K562 (cell line): ENCODE measurements at regions not wholly inside any gene's neighbourhood (a gene's known extent, or its start where the extent isn't known, plus 50 kb on each side); places are given as distances from the start of the nearest gene placed in this dataset.
A peak's percentile ranks its signal among the peaks of the same experiment; 100 is the strongest.
"Not testable (repeated sequence)": the region's sequence is repeated elsewhere in the genome, so short reads cannot be mapped to it uniquely, and the experiment has no call there.

Experiments
- ATAC-seq: fragments of 200-7000 bp; cut with Tn5 transposase; 3 replicates; pipeline ENCODE4 v1.9.1; 2020; ENCODE audit warnings: moderate library complexity
- BruUV-seq: library from RNA; stranded (reverse); fragments of 400-500 nt; replicated peaks from 2 replicates; lab custom pipeline; 2021; lab: Mats Ljungman, UMichigan
- CTCF ChIA-PET: fragments of 300-600 bp; formaldehyde crosslinking; extraction: SDS; loops from one replicate; lab custom pipeline; 2021; ENCODE audit warnings: low intra/inter-chr PET ratio; lab: Yijun Ruan, JAX
- POLR2A ChIA-PET: fragments of 300-600, 350-650 bp; sonication (Branson Sonifier 250); formaldehyde crosslinking; extraction: SDS; loops from one replicate; lab custom pipeline; 2021; ENCODE audit warnings: antibody characterized with exemption, inconsistent platforms; lab: Yijun Ruan, JAX
- DNase-seq, 4 experiments: peaks; one replicate each; pipeline versions ENCODE4 v3.0.0 to v3.0.0-alpha.2; 2011 to 2018; ENCODE audit warnings: low spot score in 3 of 4, mixed read lengths in 3 of 4; ENCODE audit errors: extremely low read depth in 1 of 4
- FAIRE-seq: peaks from 2 replicates; lab custom pipeline; 2011; peaks lifted over from hg19 to GRCh38; lab: Jason Lieb, UNC
- H2AFZ ChIP-seq: 2 replicates; pipeline ENCODE4 v1.6.0; 2011; ENCODE audit warnings: low read depth, low read length, control low read depth, inconsistent platforms
- H3K27ac ChIP-seq: fragments of 200-600 bp; 3 replicates; pipeline ENCODE4 v1.8.0; 2011; ENCODE audit warnings: low read depth, mild to moderate bottlenecking, control low read depth, inconsistent platforms, low read length, moderate library complexity, mixed read lengths; ENCODE audit errors: extremely low read depth
- H3K27me3 ChIP-seq, 2 experiments: fragments of 300-600 bp in 1 of 2; 2 replicates in 1 of 2; 3 replicates in 1 of 2; pipeline versions ENCODE4 v1.6.0 to v1.8.0; 2011; ENCODE audit warnings: inconsistent platforms in 2 of 2, low read length in 2 of 2, mild to moderate bottlenecking in 1 of 2, mixed read lengths in 1 of 2, moderate library complexity in 1 of 2; ENCODE audit not compliant: control insufficient read depth in 2 of 2, insufficient read depth in 2 of 2
- H3K36me3 ChIP-seq: fragments of 300-600 bp; 3 replicates; pipeline ENCODE4 v1.8.0; 2011; ENCODE audit warnings: mild to moderate bottlenecking, low read length, inconsistent platforms; ENCODE audit not compliant: control insufficient read depth, insufficient read depth
- H3K4me1 ChIP-seq, 2 experiments: fragments of 200-600 bp in 1 of 2; replicated peaks in 1 of 2; 2 replicates in 1 of 2; 3 replicates in 1 of 2; pipeline versions ENCODE4 v1.5.1 to v1.8.0; 2011; ENCODE audit warnings: inconsistent platforms in 2 of 2, low read length in 2 of 2, mild to moderate bottlenecking in 1 of 2, mixed read lengths in 1 of 2, moderate library complexity in 1 of 2; ENCODE audit not compliant: control insufficient read depth in 2 of 2, insufficient read depth in 2 of 2
- H3K4me2 ChIP-seq: 2 replicates; pipeline ENCODE4 v1.6.1; 2011; ENCODE audit warnings: low read length, control low read depth, inconsistent platforms, mixed read lengths; ENCODE audit not compliant: insufficient read depth
- H3K4me3 ChIP-seq: fragments of 200-600 bp; sonication (generic), shearing (Covaris generic); 2 replicates; pipeline ENCODE4 v1.5.1; 2016; ENCODE audit warnings: control low read depth, inconsistent platforms
- H3K79me2 ChIP-seq: fragments of 200-600 bp; 3 replicates; pipeline ENCODE4 v1.8.0; 2011; ENCODE audit warnings: low read length, inconsistent platforms; ENCODE audit not compliant: control insufficient read depth, insufficient read depth
- H3K9ac ChIP-seq, 2 experiments: 2 replicates each; pipeline versions ENCODE4 v1.6.0 to v1.6.1; 2011; ENCODE audit warnings: low read depth in 2 of 2, low read length in 2 of 2, control low read depth in 1 of 2, inconsistent platforms in 1 of 2, mild to moderate bottlenecking in 1 of 2, mixed read lengths in 1 of 2; ENCODE audit not compliant: insufficient read depth in 1 of 2
- H3K9me1 ChIP-seq: one replicate; pipeline ENCODE4 v1.6.0; 2011; ENCODE audit warnings: inconsistent platforms, mild to moderate bottlenecking, low read length, moderate library complexity; ENCODE audit not compliant: control insufficient read depth, insufficient read depth
- H3K9me3 ChIP-seq: replicated peaks from 2 replicates; pipeline ENCODE4 v1.5.1; 2011; ENCODE audit warnings: low read depth, low read length, inconsistent platforms; ENCODE audit not compliant: control insufficient read depth, insufficient read depth
- H4K20me1 ChIP-seq: replicated peaks from 2 replicates; pipeline ENCODE4 v1.6.1; 2011; ENCODE audit warnings: low read length, inconsistent platforms, mixed read lengths; ENCODE audit not compliant: control insufficient read depth, insufficient read depth
- WGBS: fragments of 100-300 bp; shearing (Covaris generic); methylation state at CpG from one replicate; pipeline ENCODE4 v1.1.6; 2016; ENCODE audit warnings: low coverage, mixed read lengths; ENCODE audit not compliant: insufficient coverage; ENCODE audit errors: missing lambda C conversion rate; 5-methylcytosine and 5-hydroxymethylcytosine counted together
- in situ Hi-C: fragments of 300-500 bp; cut with MboI; formaldehyde crosslinking; loops from 4 replicates; pipeline ENCODE4 v1.15.0; 2018; ENCODE audit warnings: inconsistent platforms, mixed read lengths
- intact Hi-C: fragments of 100-400 bp; cut with micrococcal nuclease; formaldehyde crosslinking; loops from 2 replicates; pipeline ENCODE4 v1.14.2; 2022

DNA sequence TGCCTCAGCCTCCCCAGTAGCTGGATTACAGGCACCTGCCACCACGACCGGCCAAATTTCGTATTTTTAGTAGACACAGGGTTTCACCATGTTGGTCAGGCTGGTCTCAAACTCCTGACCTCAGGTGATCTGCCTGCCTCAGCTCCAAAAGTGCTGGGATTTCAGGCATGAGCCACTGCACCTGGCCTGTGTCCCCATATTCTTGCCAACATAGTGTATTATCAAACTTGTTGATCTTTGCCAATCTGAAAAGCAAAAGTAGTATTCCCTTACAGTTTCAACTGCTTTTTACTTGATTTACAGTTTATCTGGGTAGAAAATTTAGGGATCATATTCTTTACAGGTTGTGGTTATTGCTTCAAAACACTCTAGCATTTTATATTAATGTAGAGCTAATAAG is 524.9 kb downstream of the TTLL7 start:
- ATAC-seq, H3K9me1 ChIP-seq, H2AFZ ChIP-seq, DNase-seq, intact Hi-C loops, BruUV-seq, H3K27me3 ChIP-seq, H3K4me3 ChIP-seq, POLR2A ChIA-PET, H3K4me2 ChIP-seq, H3K4me1 ChIP-seq, H3K9me3 ChIP-seq, in situ Hi-C loops, CTCF ChIA-PET, H3K9ac ChIP-seq, FAIRE-seq, H4K20me1 ChIP-seq, H3K36me3 ChIP-seq, H3K79me2 ChIP-seq, H3K27ac ChIP-seq: not testable (repeated sequence)
- WGBS = 0% methylated on average over 3 of the region's 3 CpGs

GRCh38 chr1:83472066-83472465 is 526.9 kb downstream of the TTLL7 start:
- WGBS = 0% methylated on average over 3 of the region's 3 CpGs
- ATAC-seq = not testable (repeated sequence)

GRCh38 chr1:83471272-83471671 is 527.7 kb downstream of the TTLL7 start:
- in situ Hi-C loops, BruUV-seq: not testable (repeated sequence)

More at GRCh38 chr1:83472066-83472465, 526.9 kb downstream of the TTLL7 start:
- in situ Hi-C loops, H3K27me3 ChIP-seq, H3K9me3 ChIP-seq, H3K9ac ChIP-seq, intact Hi-C loops, H3K27ac ChIP-seq, H4K20me1 ChIP-seq, POLR2A ChIA-PET, H3K36me3 ChIP-seq, CTCF ChIA-PET, H3K4me2 ChIP-seq, H3K4me3 ChIP-seq, H3K4me1 ChIP-seq, DNase-seq, BruUV-seq, H2AFZ ChIP-seq, H3K79me2 ChIP-seq, FAIRE-seq, H3K9me1 ChIP-seq: not testable (repeated sequence)

DNA sequence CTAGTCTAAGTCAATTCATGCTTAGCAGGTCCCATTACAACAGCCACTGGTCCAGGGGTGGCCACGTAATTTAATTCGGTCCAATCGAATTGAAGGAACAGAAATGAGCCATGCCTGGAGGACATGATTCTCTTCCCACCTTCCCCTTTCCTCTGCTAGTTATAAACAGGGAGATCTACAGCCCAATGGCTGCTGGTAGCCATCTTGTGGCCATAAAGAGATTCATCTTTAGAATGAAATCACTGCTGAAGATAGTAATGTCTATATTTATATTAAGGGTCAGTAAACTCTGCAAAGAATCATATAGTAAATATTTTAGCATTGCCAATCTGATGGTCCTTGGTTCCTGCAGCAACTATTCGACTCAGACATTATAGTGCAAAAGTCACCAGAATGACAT is 530.6 kb downstream of the TTLL7 start:
- H3K4me1 ChIP-seq, in situ Hi-C loops, H3K9me3 ChIP-seq, CTCF ChIA-PET, ATAC-seq, BruUV-seq, H3K27ac ChIP-seq, H3K4me2 ChIP-seq, H4K20me1 ChIP-seq, H3K9me1 ChIP-seq, FAIRE-seq, POLR2A ChIA-PET, H3K4me3 ChIP-seq, H3K9ac ChIP-seq, H3K27me3 ChIP-seq, intact Hi-C loops, H3K36me3 ChIP-seq, DNase-seq, H3K79me2 ChIP-seq, H2AFZ ChIP-seq: not testable (repeated sequence)
- 0% methylated on average over 4 of the region's 4 CpGs for WGBS

More at GRCh38 chr1:83471272-83471671, 527.7 kb downstream of the TTLL7 start:
- H3K4me1 ChIP-seq, H3K36me3 ChIP-seq, H3K9me3 ChIP-seq, H3K27ac ChIP-seq, CTCF ChIA-PET, H3K9ac ChIP-seq, ATAC-seq, intact Hi-C loops, H3K9me1 ChIP-seq, H3K4me3 ChIP-seq, H3K79me2 ChIP-seq, H4K20me1 ChIP-seq, H2AFZ ChIP-seq, H3K4me2 ChIP-seq, H3K27me3 ChIP-seq, DNase-seq, POLR2A ChIA-PET: not testable (repeated sequence)
- WGBS = 0% methylated on average over 1 of the region's 1 CpG
- peak; percentile 6 for FAIRE-seq
